ENCODE measurements at regions not wholly inside any gene's neighbourhood (a gene's known extent, or its start where the extent isn't known, plus 50 kb on each side); places are given as distances from the start of the nearest gene placed in this dataset.

DNA sequence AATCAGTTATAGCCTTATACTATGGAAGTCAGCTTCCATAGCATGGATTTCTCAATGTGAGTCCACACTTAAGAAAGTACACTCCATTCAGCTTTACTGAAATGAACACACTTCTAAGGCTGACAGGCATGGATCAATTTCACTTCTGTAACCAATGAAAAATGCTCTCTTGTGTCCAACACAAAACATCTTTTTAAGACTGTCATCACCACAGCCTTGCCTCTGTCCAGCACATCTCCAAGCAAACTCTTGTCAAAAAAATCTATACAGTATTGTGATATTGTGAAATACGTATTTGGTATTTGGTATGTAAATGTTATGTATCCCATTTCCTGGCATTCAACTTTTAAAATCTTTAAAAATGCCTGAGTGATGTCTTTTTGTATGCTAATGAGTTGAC lies 208.7 kb downstream of the RAP2B start:
- TF ChIP-seq CTCF (IDR thresholded peaks at IDR 0.05) (no peak), POLR2A (IDR thresholded peaks at IDR 0.05) (no peak)

Measured in breast epithelium (tissue), 3 donors.